CD4-positive, CD25-positive, alpha-beta regulatory T cell (primary cell): ENCODE measurements at regions not wholly inside any gene's neighbourhood (a gene's known extent, or its start where the extent isn't known, plus 50 kb on each side); places are given as distances from the start of the nearest gene placed in this dataset.

Experiments
- ATAC-seq, 2 donors: fragments of 150-1000 bp; cut with Tn5 transposase; one replicate each; pipeline ENCODE4 v1.10.0; 2021; ENCODE audit warnings: low read depth in 2 of 2, moderate number of reproducible peaks in 2 of 2, moderate library complexity in 1 of 2
- DNase-seq, 3 donors: peaks; one replicate each; pipeline versions ENCODE4 v3.0.0 to v3.0.0-alpha.2; 2012 to 2022; ENCODE audit warnings: mixed read lengths in 1 of 3
- H3K27ac ChIP-seq: one replicate; pipeline ENCODE4 v1.7.0; 2013; ENCODE audit warnings: mild to moderate bottlenecking, low read length; ENCODE audit not compliant: insufficient read depth, poor library complexity, severe bottlenecking
- H3K27me3 ChIP-seq: one replicate; pipeline ENCODE4 v1.7.0; 2013; ENCODE audit warnings: low read length; ENCODE audit not compliant: control insufficient read depth, insufficient read depth
- H3K36me3 ChIP-seq: one replicate; pipeline ENCODE4 v1.7.0; 2013; ENCODE audit warnings: mild to moderate bottlenecking, low read length, moderate library complexity; ENCODE audit not compliant: control insufficient read depth, insufficient read depth
- H3K4me1 ChIP-seq: 2 replicates; pipeline ENCODE4 v1.7.0; 2013; ENCODE audit warnings: mild to moderate bottlenecking, low read length; ENCODE audit not compliant: insufficient read depth, control insufficient read depth, poor library complexity, severe bottlenecking
- H3K4me3 ChIP-seq: one replicate; pipeline ENCODE4 v1.7.0; 2013; ENCODE audit warnings: low read depth, mild to moderate bottlenecking, low read length, moderate library complexity
- H3K9me3 ChIP-seq, 2 experiments: 1 replicate in 1 of 2; 2 replicates in 1 of 2; pipeline ENCODE4 v1.7.0; 2013; ENCODE audit warnings: low read length in 2 of 2, mild to moderate bottlenecking in 1 of 2, moderate library complexity in 1 of 2; ENCODE audit not compliant: control insufficient read depth in 2 of 2
- H3K27ac Mint-ChIP-seq, 3 donors: one replicate each; pipeline ENCODE4 v1.8.0; 2020 to 2022; ENCODE audit warnings: mild to moderate bottlenecking in 3 of 3, mixed read lengths in 3 of 3, moderate library complexity in 2 of 3
- H3K27me3 Mint-ChIP-seq: one replicate; pipeline ENCODE4 v1.8.0; 2022; ENCODE audit warnings: mild to moderate bottlenecking, mixed read lengths
- H3K36me3 Mint-ChIP-seq: one replicate; pipeline ENCODE4 v1.8.0; 2020; ENCODE audit warnings: mixed read lengths
- H3K4me1 Mint-ChIP-seq, 4 donors: one replicate each; pipeline ENCODE4 v1.8.0; 2020 to 2022; ENCODE audit warnings: mixed read lengths in 4 of 4, mild to moderate bottlenecking in 1 of 4
- H3K4me3 Mint-ChIP-seq, 4 donors: one replicate each; pipeline ENCODE4 v1.8.0; 2020 to 2022; ENCODE audit warnings: mild to moderate bottlenecking in 4 of 4, mixed read lengths in 4 of 4, moderate library complexity in 3 of 4
- H3K9me3 Mint-ChIP-seq, 7 donors: one replicate each; pipeline ENCODE4 v1.8.0; 2020 to 2022; ENCODE audit warnings: mixed read lengths in 7 of 7, mild to moderate bottlenecking in 3 of 7, moderate library complexity in 2 of 7

DNA sequence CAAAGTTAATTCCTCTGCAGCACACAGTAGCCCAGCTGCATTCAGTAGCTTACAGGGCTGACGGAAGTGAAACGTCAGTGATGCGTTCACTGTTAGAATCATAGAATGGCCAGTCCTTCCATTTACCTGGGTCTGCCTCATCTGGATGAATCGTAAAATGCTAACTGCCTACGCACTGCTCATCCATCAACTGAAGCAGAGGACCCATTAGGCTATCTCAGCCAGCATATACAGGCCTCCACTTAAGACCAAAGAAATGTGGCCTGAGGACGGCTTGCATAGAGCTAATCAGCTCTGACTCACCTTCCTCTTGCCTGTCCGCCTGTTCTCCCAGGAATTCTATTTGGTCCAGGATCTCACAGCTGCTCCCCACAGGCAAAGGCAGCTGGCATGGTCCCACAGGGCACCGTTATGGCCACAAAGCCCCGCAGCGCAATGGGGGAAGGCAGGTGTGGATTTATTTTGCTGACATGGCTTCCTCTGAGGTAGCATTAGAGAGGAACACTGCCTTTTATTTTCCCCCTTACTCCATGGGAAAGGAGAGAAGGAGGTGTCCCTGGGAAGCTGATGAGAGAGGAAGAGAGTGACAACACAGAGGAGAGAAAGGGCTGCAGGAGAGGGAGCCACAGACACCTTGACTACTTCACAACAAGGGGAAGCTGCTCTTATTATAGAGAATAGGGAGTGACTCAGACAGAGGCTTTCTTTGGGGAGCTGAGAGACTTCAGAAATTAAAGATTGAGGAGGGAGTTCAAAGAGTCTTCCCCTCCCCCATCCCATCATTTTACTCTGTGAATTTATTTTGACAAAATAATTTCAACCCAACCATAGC, 177.6 kb downstream of the HHIPL2 start:
- Mint-ChIP-seq H3K36me3 (peaks cover 4% of the 10 kb centered on the region), H3K4me3 (no peak overlapping the region), H3K27me3 (no peaks in the 10 kb centered on the region), H3K27ac (peak overlapping the region in 2 of 3 donors; percentile 28 to 51), H3K4me1 (peaks cover 0 to 12% (median 5%) of the 10 kb centered on the region in 4 donors), H3K9me3 (peaks cover 0 to 1% (median 0%) of the 10 kb centered on the region in 7 donors)
- Histone ChIP-seq H3K27me3 (no peaks in the 10 kb centered on the region), H3K36me3 (no peaks in the 10 kb centered on the region), H3K4me3 (no peak overlapping the region), H3K27ac (no peak overlapping the region), H3K4me1 (no peaks in the 10 kb centered on the region), H3K9me3 (no peaks in the 10 kb centered on the region)
- no peak for DNase-seq
- ATAC-seq, result no peak

DNA sequence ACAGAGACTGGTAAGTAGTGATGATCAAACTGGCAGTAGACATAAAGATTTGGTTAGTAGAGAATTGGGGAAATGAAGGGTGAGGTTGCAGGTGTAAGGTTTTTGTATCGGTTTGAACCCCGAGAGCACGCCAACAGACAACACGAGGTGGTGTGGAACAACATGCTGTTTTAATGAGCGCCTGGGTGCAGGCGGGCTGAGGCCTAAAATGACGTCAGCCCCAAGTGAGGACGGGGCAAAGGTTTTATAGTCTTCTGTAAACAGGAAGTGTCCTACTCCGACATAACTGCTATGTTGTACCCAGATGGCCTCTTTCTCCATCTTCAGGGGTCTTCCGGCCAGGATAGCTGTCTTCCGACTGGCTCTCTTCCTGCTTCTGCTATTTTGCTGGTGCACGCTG, 178.8 kb downstream of the HHIPL2 start:
- H3K9me3 ChIP-seq, result no peaks in the 10 kb centered on the region
- no peak overlapping the region for H3K4me3 ChIP-seq
- H3K4me3 Mint-ChIP-seq, result no peak overlapping the region
- peaks cover 4% of the 10 kb centered on the region for H3K36me3 Mint-ChIP-seq
- H3K36me3 ChIP-seq, result no peaks in the 10 kb centered on the region
- no peaks in the 10 kb centered on the region for H3K4me1 ChIP-seq
- peak overlapping the region in 1 of 3 donors; percentile 10 for H3K27ac Mint-ChIP-seq
- DNase-seq (no peak), ATAC-seq (no peak)
- H3K27ac ChIP-seq, result no peak overlapping the region
- peaks cover 0 to 1% (median 0%) of the 10 kb centered on the region in 7 donors for H3K9me3 Mint-ChIP-seq
- H3K27me3 ChIP-seq, result peaks cover under 1% of the 10 kb centered on the region
- H3K27me3 Mint-ChIP-seq, result no peaks in the 10 kb centered on the region
- H3K4me1 Mint-ChIP-seq, result peaks cover 0 to 12% (median 5%) of the 10 kb centered on the region in 4 donors

DNA sequence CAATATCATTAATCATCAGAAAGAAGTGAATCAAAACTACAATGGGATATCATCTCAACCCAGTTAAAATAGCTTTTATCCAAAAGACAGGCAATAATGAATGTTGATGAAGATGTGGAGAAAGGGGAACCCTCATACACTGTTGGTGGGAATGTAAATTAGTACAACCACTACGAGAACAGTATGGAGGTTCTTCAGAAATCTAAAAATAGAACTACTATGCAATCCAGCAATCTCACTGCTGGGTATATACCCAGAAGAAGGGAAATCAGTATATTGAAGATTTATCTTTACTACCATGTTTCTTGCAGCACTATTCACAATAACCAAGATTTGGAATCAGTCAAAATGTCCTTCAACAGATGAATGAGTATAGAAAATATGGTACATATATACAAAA, 189.8 kb downstream of the HHIPL2 start:
- no peak overlapping the region for H3K4me3 ChIP-seq
- peaks cover 0 to 5% of the 10 kb centered on the region in 2 experiments for H3K9me3 ChIP-seq
- Mint-ChIP-seq H3K27ac (no peak overlapping the region), H3K4me1 (no peaks in the 10 kb centered on the region), H3K9me3 (peaks cover 0 to 12% (median 4%) of the 10 kb centered on the region in 7 donors), H3K4me3 (no peak overlapping the region), H3K36me3 (peaks cover 4% of the 10 kb centered on the region), H3K27me3 (no peaks in the 10 kb centered on the region)
- no peak overlapping the region for H3K27ac ChIP-seq
- no peak for DNase-seq
- no peaks in the 10 kb centered on the region for H3K27me3 ChIP-seq
- no peaks in the 10 kb centered on the region for H3K36me3 ChIP-seq
- no peak for ATAC-seq
- H3K4me1 ChIP-seq, result no peaks in the 10 kb centered on the region

- Histone ChIP-seq H3K36me3 (no peaks in the 10 kb centered on the region), H3K4me1 (no peaks in the 10 kb centered on the region), H3K27me3 (no peaks in the 10 kb centered on the region), H3K9me3 (peaks cover 0 to 5% of the 10 kb centered on the region in 2 experiments), H3K4me3 (no peak overlapping the region), H3K27ac (no peak overlapping the region)
- ATAC-seq (no peak), DNase-seq (no peak)
- Mint-ChIP-seq H3K4me3 (no peak overlapping the region), H3K36me3 (peaks cover 4% of the 10 kb centered on the region), H3K9me3 (peaks cover 0 to 12% (median 4%) of the 10 kb centered on the region in 7 donors), H3K27me3 (no peaks in the 10 kb centered on the region), H3K27ac (no peak overlapping the region), H3K4me1 (no peaks in the 10 kb centered on the region)
These were observed 190.7 kb downstream of the HHIPL2 start for GRCh38 chr1:222357252-222357651.

DNA sequence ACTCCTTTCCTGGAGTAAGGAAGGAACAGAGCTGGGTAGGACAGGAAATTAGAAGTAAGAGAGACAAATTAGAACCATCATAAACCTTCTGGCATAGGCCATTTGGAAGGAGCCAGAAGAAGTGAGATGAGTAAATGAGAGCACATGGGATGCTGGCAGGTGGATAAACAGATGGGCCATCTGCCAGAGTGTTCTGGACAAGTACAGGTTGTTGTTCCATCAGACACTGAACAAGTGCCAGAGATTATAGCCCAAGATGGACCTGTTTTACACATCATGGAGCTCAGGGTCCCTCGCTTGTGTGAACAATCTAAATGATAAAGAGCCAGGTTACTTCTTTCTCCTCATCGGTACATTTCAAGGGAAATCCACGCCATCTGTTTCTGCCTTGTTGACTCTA, 200.3 kb downstream of the HHIPL2 start:
- no peak overlapping the region for H3K27ac ChIP-seq
- Mint-ChIP-seq H3K4me1 (peaks cover 0 to 6% (median under 1%) of the 10 kb centered on the region in 4 donors), H3K9me3 (peaks cover 0 to 7% (median 3%) of the 10 kb centered on the region in 7 donors), H3K4me3 (no peak overlapping the region), H3K27me3 (peaks cover 11% of the 10 kb centered on the region), H3K36me3 (no peaks in the 10 kb centered on the region), H3K27ac (no peak overlapping the region)
- no peaks in the 10 kb centered on the region for H3K4me1 ChIP-seq
- no peak overlapping the region for H3K4me3 ChIP-seq
- H3K36me3 ChIP-seq, result no peaks in the 10 kb centered on the region
- ATAC-seq, result no peak
- no peaks in the 10 kb centered on the region for H3K27me3 ChIP-seq
- H3K9me3 ChIP-seq, result no peaks in the 10 kb centered on the region
- DNase-seq, result no peak

DNA sequence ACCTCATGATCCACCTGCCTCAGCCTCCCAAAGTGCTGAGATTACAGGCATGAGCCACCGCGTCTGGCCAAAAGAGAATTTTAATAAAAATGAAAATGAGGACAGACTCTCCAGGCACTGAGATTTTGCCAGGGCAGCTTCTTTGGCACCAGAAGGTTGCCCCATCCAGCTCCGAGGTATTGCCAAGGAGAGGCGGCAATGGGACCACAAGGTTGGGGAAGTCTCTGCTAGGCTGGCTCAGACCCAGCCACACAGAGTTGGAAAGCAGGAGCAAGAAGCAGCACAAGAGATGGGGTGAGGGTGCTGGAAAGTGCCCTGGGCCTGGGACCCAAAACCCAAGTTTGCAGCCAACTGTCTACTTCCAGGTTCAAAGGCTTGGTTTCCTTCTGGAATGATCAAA, 200.9 kb downstream of the HHIPL2 start:
- H3K9me3 Mint-ChIP-seq, result peaks cover 0 to 7% (median 3%) of the 10 kb centered on the region in 7 donors
- H3K27me3 Mint-ChIP-seq, result peaks cover 12% of the 10 kb centered on the region
- H3K27ac Mint-ChIP-seq, result peak overlapping the region in 1 of 3 donors; percentile 53
- no peaks in the 10 kb centered on the region for H3K36me3 Mint-ChIP-seq
- no peaks in the 10 kb centered on the region for H3K36me3 ChIP-seq
- no peak for DNase-seq
- no peak for ATAC-seq
- H3K4me3 ChIP-seq, result no peak overlapping the region
- H3K27ac ChIP-seq, result no peak overlapping the region
- no peaks in the 10 kb centered on the region for H3K4me1 ChIP-seq
- peaks cover 0 to 6% (median under 1%) of the 10 kb centered on the region in 4 donors for H3K4me1 Mint-ChIP-seq
- no peak overlapping the region for H3K4me3 Mint-ChIP-seq
- H3K9me3 ChIP-seq, result no peaks in the 10 kb centered on the region
- H3K27me3 ChIP-seq, result no peaks in the 10 kb centered on the region

DNA sequence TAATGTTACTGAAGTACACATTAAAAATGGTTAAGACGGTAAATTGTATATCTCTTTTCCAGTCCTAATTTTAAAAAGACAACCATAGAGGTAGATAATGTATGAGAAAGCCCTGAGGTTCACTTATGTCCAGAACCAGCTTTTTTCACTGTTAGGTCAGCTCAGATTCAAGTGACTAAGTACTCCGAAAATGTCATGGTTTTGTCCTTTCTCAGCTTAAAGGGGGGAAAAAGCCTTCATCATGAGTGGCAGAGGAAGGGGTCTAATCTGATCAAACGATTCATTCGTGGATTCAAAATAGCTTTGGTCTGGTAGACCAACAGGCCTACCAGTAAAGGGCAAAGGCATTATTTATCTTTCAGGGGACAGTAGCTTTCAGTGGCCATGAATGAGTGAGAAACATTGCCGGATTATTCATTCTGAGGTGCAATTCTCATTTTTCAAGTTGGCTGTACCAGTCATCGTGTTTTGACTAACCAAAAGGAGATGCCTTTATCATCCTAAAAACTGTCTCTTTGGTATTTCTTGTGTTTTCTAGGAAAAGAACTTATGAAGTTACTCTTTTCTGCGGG, 208.4 kb downstream of the HHIPL2 start:
- H3K27ac Mint-ChIP-seq, result no peak overlapping the region
- H3K36me3 Mint-ChIP-seq, result no peaks in the 10 kb centered on the region

More for the DNA sequence above, 208.4 kb downstream of the HHIPL2 start:
- ATAC-seq (no peak), DNase-seq (no peak)
- no peaks in the 10 kb centered on the region for H3K4me1 ChIP-seq
- no peak overlapping the region for H3K27ac ChIP-seq
- peaks cover 0 to 5% (median 2%) of the 10 kb centered on the region in 4 donors for H3K4me1 Mint-ChIP-seq
- H3K9me3 ChIP-seq, result no peaks in the 10 kb centered on the region
- no peaks in the 10 kb centered on the region for H3K27me3 ChIP-seq
- H3K27me3 Mint-ChIP-seq, result peaks cover 12% of the 10 kb centered on the region
- H3K4me3 Mint-ChIP-seq, result no peak overlapping the region
- H3K4me3 ChIP-seq, result no peak overlapping the region
- no peaks in the 10 kb centered on the region for H3K36me3 ChIP-seq
- H3K9me3 Mint-ChIP-seq, result peaks cover 0 to 3% (median 0%) of the 10 kb centered on the region in 7 donors
